ENCODE measurements at regions not wholly inside any gene's neighbourhood (a gene's known extent, or its start where the extent isn't known, plus 50 kb on each side); places are given as distances from the start of the nearest gene placed in this dataset.

DNA sequence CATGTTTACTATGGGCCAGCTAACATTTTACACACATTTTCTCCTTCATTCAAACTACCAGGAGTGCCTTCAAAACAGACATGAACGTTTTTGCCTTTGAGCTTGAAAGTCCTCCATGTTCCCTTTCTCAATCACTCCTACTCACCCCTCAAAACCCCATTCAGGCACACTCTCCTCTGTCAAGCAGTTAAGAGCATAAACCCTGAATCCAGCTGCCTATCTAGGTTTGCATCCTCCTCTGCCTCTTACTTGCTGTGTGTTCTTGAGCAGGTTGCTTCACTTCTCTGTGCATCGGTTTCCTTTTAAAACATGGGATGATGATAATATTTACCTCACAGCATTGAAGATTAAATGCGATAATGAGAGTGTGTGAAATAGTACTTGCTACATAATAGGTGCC, 215.3 kb downstream of the HAPSTR1 start:
- ATAC-seq = no peak
- CTCF ChIA-PET = interaction anchor here (0.7 kb wide), 1 partner anchor 142 kb away, joined by 3 read pairs; no protein-coding TSS in a partner anchor
- Mint-ChIP-seq H3K4me3 (no peak overlapping the region), H3K36me3 (ENCODE audit: low read depth) (no peaks in the 10 kb centered on the region), H3K27ac (no peak overlapping the region), H3K9me3 (ENCODE audit: low read depth) (peaks cover 2% of the 10 kb centered on the region), H3K27me3 (peaks cover 7% of the 10 kb centered on the region), H3K4me1 (no peaks in the 10 kb centered on the region)
- no peak for DNase-seq
- POLR2A ChIA-PET = no interaction called here
- intact Hi-C loops (cut with DNase I, micrococcal nuclease) = no loop called here

DNA sequence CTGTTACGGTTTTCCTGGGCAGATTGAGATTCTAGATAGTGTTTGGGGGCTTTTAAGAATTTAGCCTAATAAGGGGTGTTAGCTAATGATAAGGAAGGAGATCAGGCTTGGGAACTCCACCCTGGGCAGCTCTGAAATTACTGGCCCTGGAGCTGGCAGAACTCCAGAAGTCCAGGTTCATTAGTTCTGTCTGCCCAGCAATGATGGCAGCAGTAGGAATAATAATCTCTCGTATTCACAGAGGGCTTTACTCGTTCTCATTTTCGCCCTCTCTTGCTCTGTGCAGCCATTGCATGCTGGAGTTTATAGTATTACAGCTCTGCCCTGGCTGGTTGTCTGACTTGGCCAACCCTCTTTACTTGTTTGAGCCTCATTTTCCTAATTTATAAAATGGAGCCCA, 216.0 kb downstream of the HAPSTR1 start:
- intact Hi-C loops (cut with DNase I, micrococcal nuclease) = no loop called here
- POLR2A ChIA-PET = no interaction called here
- no peaks in the 10 kb centered on the region for H3K36me3 Mint-ChIP-seq (ENCODE audit: low read depth)
- no peaks in the 10 kb centered on the region for H3K4me1 Mint-ChIP-seq
- H3K27me3 Mint-ChIP-seq = peaks cover 7% of the 10 kb centered on the region
- CTCF ChIA-PET = no interaction called here
- no peak overlapping the region for H3K4me3 Mint-ChIP-seq
- DNase-seq (no peak), ATAC-seq (no peak)
- H3K9me3 Mint-ChIP-seq (ENCODE audit: low read depth) = peaks cover 2% of the 10 kb centered on the region
- H3K27ac Mint-ChIP-seq = no peak overlapping the region

- H3K36me3 Mint-ChIP-seq (ENCODE audit: low read depth) = no peaks in the 10 kb centered on the region
- no peaks in the 10 kb centered on the region for H3K4me1 Mint-ChIP-seq
- H3K4me3 Mint-ChIP-seq = no peak overlapping the region
- intact Hi-C loops (cut with DNase I, micrococcal nuclease) = no loop called here
- ATAC-seq (no peak), DNase-seq (no peak)
- POLR2A ChIA-PET = no interaction called here
- peaks cover 2% of the 10 kb centered on the region for H3K9me3 Mint-ChIP-seq (ENCODE audit: low read depth)
- no peak overlapping the region for H3K27ac Mint-ChIP-seq
- CTCF ChIA-PET = no interaction called here
- H3K27me3 Mint-ChIP-seq = peaks cover 7% of the 10 kb centered on the region
These were observed 216.9 kb downstream of the HAPSTR1 start for GRCh38 chr16:9308356-9308801.

GRCh38 chr16:9308850-9309249, 217.4 kb downstream of the HAPSTR1 start:
- no peak for ATAC-seq
- no peak overlapping the region for H3K4me3 Mint-ChIP-seq
- peaks cover 2% of the 10 kb centered on the region for H3K9me3 Mint-ChIP-seq (ENCODE audit: low read depth)
- no peak overlapping the region for H3K27ac Mint-ChIP-seq
- no peaks in the 10 kb centered on the region for H3K36me3 Mint-ChIP-seq (ENCODE audit: low read depth)
- ChIA-PET POLR2A (no interaction called here), CTCF (no interaction called here)
- DNase-seq = no peak
- intact Hi-C loops (cut with DNase I, micrococcal nuclease) = no loop called here
- no peaks in the 10 kb centered on the region for H3K4me1 Mint-ChIP-seq
- H3K27me3 Mint-ChIP-seq = peaks cover 7% of the 10 kb centered on the region

GRCh38 chr16:9309844-9310243, 218.4 kb downstream of the HAPSTR1 start:
- DNase-seq (no peak), ATAC-seq (no peak)
- Mint-ChIP-seq H3K4me3 (no peak overlapping the region), H3K4me1 (no peaks in the 10 kb centered on the region), H3K9me3 (ENCODE audit: low read depth) (peaks cover 2% of the 10 kb centered on the region), H3K27me3 (peaks cover 4% of the 10 kb centered on the region), H3K27ac (no peak overlapping the region), H3K36me3 (ENCODE audit: low read depth) (no peaks in the 10 kb centered on the region)
- intact Hi-C loops (cut with DNase I, micrococcal nuclease) = no loop called here
- ChIA-PET POLR2A (no interaction called here), CTCF (no interaction called here)

DNA sequence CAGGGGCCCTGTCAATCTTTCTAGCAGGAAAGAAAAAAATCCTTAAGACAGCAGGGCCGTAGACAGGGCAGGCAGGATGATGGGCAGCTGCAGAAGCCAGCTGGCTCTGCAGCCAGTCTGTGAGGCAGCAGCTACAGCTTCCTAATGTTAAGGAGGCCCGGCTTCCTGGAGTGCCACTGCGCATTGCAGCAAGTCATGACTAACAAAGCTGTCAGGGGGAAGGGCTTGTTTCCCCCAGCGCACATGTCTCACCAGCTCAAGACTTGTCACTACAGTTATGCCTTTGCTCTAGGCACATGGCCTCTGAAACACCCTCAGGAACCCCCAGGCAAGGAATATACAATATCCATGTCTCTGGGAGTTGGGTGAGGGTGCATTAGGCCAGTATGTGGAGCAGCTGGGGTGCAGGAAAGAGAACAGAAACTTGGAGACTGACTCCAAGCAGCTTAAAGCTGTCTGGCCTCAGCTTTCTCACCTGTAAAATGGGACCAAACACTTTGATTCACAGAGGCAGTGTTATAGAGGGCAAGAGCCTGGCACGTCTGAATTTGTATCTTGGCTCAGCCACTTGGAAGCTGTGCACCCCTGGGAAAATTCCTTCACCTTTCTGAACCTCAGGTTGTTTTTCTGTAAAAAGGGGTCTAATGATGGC, 220.0 kb downstream of the HAPSTR1 start:
- peaks cover 2% of the 10 kb centered on the region for H3K9me3 Mint-ChIP-seq (ENCODE audit: low read depth)
- peaks cover 4% of the 10 kb centered on the region for H3K27me3 Mint-ChIP-seq
- no peaks in the 10 kb centered on the region for H3K4me1 Mint-ChIP-seq
- no peak overlapping the region for H3K4me3 Mint-ChIP-seq
- peak; percentile 3 for DNase-seq
- ChIA-PET POLR2A (no interaction called here), CTCF (interaction anchor here (0.6 to 0.8 kb wide), 2 partner anchors 13 to 21 kb away, joined by 3 read pairs; no protein-coding TSS in a partner anchor)
- no peak for ATAC-seq
- no peaks in the 10 kb centered on the region for H3K36me3 Mint-ChIP-seq (ENCODE audit: low read depth)
- no peak overlapping the region for H3K27ac Mint-ChIP-seq
- intact Hi-C loops (cut with DNase I, micrococcal nuclease) = no loop called here

GRCh38 chr16:9316008-9316407, 224.6 kb downstream of the HAPSTR1 start:
- POLR2A ChIA-PET = no interaction called here
- no peaks in the 10 kb centered on the region for H3K27me3 Mint-ChIP-seq
- CTCF ChIA-PET = no interaction called here
- no peaks in the 10 kb centered on the region for H3K36me3 Mint-ChIP-seq (ENCODE audit: low read depth)
- intact Hi-C loops (cut with DNase I, micrococcal nuclease) = no loop called here
- ATAC-seq = no peak
- DNase-seq = no peak
- no peak overlapping the region for H3K4me3 Mint-ChIP-seq
- peaks cover 10% of the 10 kb centered on the region for H3K9me3 Mint-ChIP-seq (ENCODE audit: low read depth)
- H3K27ac Mint-ChIP-seq = no peak overlapping the region
- no peaks in the 10 kb centered on the region for H3K4me1 Mint-ChIP-seq

DNA sequence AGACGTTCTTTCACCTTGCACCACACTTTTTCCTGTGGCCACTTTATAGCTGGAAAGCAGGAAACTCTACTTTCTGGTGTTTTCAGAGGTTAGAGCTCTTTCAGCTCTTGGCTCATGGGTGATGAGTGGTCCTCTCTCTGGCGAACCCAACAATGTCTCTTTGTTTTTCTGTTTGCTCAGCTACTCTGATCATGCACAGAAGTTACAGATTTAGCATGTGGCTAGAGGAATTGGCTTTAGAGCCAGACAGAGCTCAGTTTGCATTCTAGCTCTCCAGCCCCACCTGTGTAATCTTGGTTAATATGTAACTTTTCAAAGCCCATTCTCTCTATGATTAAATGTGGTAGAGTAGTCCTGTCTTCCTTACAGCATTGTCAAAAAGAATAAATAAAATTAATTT, 225.2 kb downstream of the HAPSTR1 start:
- no peaks in the 10 kb centered on the region for H3K4me1 Mint-ChIP-seq
- no peak overlapping the region for H3K4me3 Mint-ChIP-seq
- POLR2A ChIA-PET = no interaction called here
- no peak overlapping the region for H3K27ac Mint-ChIP-seq
- peaks cover 10% of the 10 kb centered on the region for H3K9me3 Mint-ChIP-seq (ENCODE audit: low read depth)
- ATAC-seq (no peak), DNase-seq (no peak)
- H3K36me3 Mint-ChIP-seq (ENCODE audit: low read depth) = no peaks in the 10 kb centered on the region
- intact Hi-C loops (cut with DNase I, micrococcal nuclease) = no loop called here
- CTCF ChIA-PET = no interaction called here
- H3K27me3 Mint-ChIP-seq = no peaks in the 10 kb centered on the region

- intact Hi-C loops (cut with DNase I, micrococcal nuclease) = no loop called here
- Mint-ChIP-seq H3K27ac (no peak overlapping the region), H3K4me3 (no peak overlapping the region), H3K36me3 (ENCODE audit: low read depth) (no peaks in the 10 kb centered on the region), H3K9me3 (ENCODE audit: low read depth) (peaks cover 10% of the 10 kb centered on the region), H3K4me1 (no peaks in the 10 kb centered on the region), H3K27me3 (no peaks in the 10 kb centered on the region)
- ChIA-PET CTCF (no interaction called here), POLR2A (no interaction called here)
- no peak for DNase-seq
- no peak for ATAC-seq
These were observed 227.3 kb downstream of the HAPSTR1 start for GRCh38 chr16:9318764-9319163.

GRCh38 chr16:9322769-9323168, 231.3 kb downstream of the HAPSTR1 start:
- ATAC-seq (no peak), DNase-seq (no peak)
- Mint-ChIP-seq H3K9me3 (ENCODE audit: low read depth) (peaks cover 10% of the 10 kb centered on the region), H3K4me1 (no peaks in the 10 kb centered on the region), H3K36me3 (ENCODE audit: low read depth) (no peaks in the 10 kb centered on the region), H3K4me3 (no peak overlapping the region), H3K27me3 (no peaks in the 10 kb centered on the region), H3K27ac (no peak overlapping the region)
- intact Hi-C loops (cut with DNase I, micrococcal nuclease) = no loop called here
- POLR2A ChIA-PET = no interaction called here
- CTCF ChIA-PET = no interaction called here

DNA sequence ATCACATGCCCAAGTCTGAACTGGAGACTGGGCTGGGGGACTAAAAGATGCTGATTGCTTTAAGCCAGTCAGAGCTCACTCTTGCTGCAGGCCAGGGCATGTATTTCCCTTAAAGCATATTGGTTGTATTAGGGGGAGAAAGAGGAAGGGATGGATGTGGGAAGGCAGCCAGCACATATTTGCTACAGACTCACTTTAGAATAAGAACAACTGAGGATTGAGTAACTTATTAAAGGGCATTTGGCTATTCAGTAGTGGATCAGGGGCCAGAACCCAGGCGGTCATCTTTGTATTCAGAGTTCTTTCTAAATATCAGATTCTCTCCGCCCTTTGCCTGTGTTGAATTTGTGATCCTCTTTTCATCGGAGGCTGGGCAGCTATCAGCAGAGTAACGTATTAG, 231.7 kb downstream of the HAPSTR1 start:
- DNase-seq (no peak), ATAC-seq (no peak)
- Mint-ChIP-seq H3K27me3 (no peaks in the 10 kb centered on the region), H3K27ac (no peak overlapping the region), H3K36me3 (ENCODE audit: low read depth) (no peaks in the 10 kb centered on the region), H3K4me3 (no peak overlapping the region), H3K4me1 (no peaks in the 10 kb centered on the region), H3K9me3 (ENCODE audit: low read depth) (peaks cover 10% of the 10 kb centered on the region)
- CTCF ChIA-PET = no interaction called here
- intact Hi-C loops (cut with DNase I, micrococcal nuclease) = no loop called here
- POLR2A ChIA-PET = no interaction called here

DNA sequence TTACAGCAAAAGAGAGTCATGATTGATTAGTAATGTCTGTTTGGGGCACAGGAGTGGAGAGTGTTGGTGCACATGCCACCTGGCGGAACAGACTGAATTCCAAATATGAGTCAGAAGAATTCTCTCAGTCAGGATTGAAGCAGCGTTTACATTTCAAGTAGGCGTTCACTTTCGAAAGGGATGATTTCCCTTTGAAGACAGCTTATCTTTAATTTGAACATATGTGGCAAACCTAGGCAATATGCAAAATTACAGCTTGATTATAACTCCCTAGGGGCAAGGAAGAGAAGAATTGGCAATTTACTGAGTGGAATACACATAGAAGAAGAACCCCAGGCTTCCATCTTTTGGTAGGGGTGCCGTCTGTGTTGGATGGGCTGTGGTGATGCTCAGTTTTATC, 235.8 kb downstream of the HAPSTR1 start:
- POLR2A ChIA-PET = no interaction called here
- Mint-ChIP-seq H3K4me1 (no peaks in the 10 kb centered on the region), H3K9me3 (ENCODE audit: low read depth) (peaks cover 2% of the 10 kb centered on the region), H3K27ac (no peak overlapping the region), H3K27me3 (no peaks in the 10 kb centered on the region), H3K4me3 (no peak overlapping the region), H3K36me3 (ENCODE audit: low read depth) (no peaks in the 10 kb centered on the region)
- ATAC-seq = no peak
- CTCF ChIA-PET = no interaction called here
- no peak for DNase-seq
- intact Hi-C loops (cut with DNase I, micrococcal nuclease) = no loop called here

GRCh38 chr16:9328411-9328810, 237.0 kb downstream of the HAPSTR1 start:
- intact Hi-C loops (cut with DNase I, micrococcal nuclease) = no loop called here
- ChIA-PET CTCF (interaction anchor here (1.4 kb wide), 1 partner anchor 39 kb away, joined by 4 read pairs; no protein-coding TSS in a partner anchor), POLR2A (no interaction called here)
- Mint-ChIP-seq H3K27ac (no peak overlapping the region), H3K27me3 (no peaks in the 10 kb centered on the region), H3K4me1 (no peaks in the 10 kb centered on the region), H3K9me3 (ENCODE audit: low read depth) (peaks cover 2% of the 10 kb centered on the region), H3K36me3 (ENCODE audit: low read depth) (no peaks in the 10 kb centered on the region), H3K4me3 (no peak overlapping the region)
- DNase-seq = no peak
- no peak for ATAC-seq

All from activated CD4-positive, alpha-beta T cell treated with anti-CD3 and anti-CD28 coated beads for 36 hours (primary cell).